ENCODE measurements at regions not wholly inside any gene's neighbourhood (a gene's known extent, or its start where the extent isn't known, plus 50 kb on each side); places are given as distances from the start of the nearest gene placed in this dataset.

DNA sequence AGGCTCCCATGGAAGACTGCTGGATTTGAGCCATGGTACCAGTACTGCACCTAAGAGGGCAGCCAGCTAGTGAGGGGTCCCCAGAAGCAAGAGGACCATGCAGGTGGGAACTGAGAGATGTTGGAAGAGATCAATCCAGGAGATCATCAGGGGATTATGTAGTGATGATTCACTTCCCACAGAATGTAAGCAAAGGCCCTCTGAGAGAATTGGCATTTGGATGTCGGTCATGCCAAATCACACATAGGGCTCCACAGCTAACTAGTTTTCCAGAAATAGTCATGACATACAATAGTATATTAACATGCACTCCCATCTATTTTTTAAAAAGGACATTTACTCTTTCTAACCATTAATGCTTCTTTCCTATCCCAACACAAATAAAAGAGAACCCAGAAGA lies 112.5 kb downstream of the RASGEF1B start:
- H2AFZ ChIP-seq (replicated peaks; ENCODE audit: low read length, poor library complexity), result peak overlapping the region; percentile 78
- peak overlapping the region; percentile 89 for H2AK5ac ChIP-seq (ENCODE audit: low read depth, low read length)
- peak overlapping the region; percentile 98 for H3K4ac ChIP-seq (ENCODE audit: low read depth, low read length)
- H3K4me3 ChIP-seq (ENCODE audit: insufficient read depth, low read depth, low read length), result no peak overlapping the region
- dilution Hi-C loops (cut with HindIII; ENCODE audit: low sequenced_read_pairs, unreplicated experiment), result no loop called here
- ATAC-seq (ENCODE audit: low read depth) (peak; percentile 68), DNase-seq (peak; percentile 70)
- peak overlapping the region; percentile 98 for H3K23ac ChIP-seq (ENCODE audit: low read depth, low read length)
- in situ Hi-C loops (cut with MboI; ENCODE audit: low sequenced_read_pairs), result loop anchor here (10.0 kb wide), 1 partner anchor 984 kb away; no protein-coding TSS in a partner anchor
- H4K20me1 ChIP-seq (ENCODE audit: insufficient read depth, low read length), result no peaks in the 10 kb centered on the region
- H3K27ac ChIP-seq (ENCODE audit: insufficient read depth, low read length), result peak overlapping the region; percentile 46
- peak overlapping the region; percentile 57 for H2BK5ac ChIP-seq (ENCODE audit: low read depth, low read length, poor library complexity, severe bottlenecking)
- H4K5ac ChIP-seq (ENCODE audit: low read depth, low read length), result peak overlapping the region; percentile 91; the same call in 1 of the 2 replicates
- peak overlapping the region; percentile 99 for H2BK120ac ChIP-seq (ENCODE audit: low read depth, low read length)
- H3K14ac ChIP-seq (replicated peaks; ENCODE audit: low read depth, low read length), result peak overlapping the region; percentile 98
- H2BK15ac ChIP-seq (ENCODE audit: low read depth, low read length), result peak overlapping the region; percentile 95; the same call in 2 of the 3 replicates
- H3K4me1 ChIP-seq (ENCODE audit: control insufficient read depth, insufficient read depth, low read length), result peaks cover 5% of the 10 kb centered on the region
- CTCF ChIA-PET, result interaction anchor here (0.5 to 1.9 kb wide), 2 partner anchors 274 to 289 kb away, joined by 3 to 6 read pairs; no protein-coding TSS in a partner anchor
- peaks cover 3% of the 10 kb centered on the region; the same call in 1 of the 2 replicates for H3K9me1 ChIP-seq (ENCODE audit: insufficient read depth, low read length)
- no peaks in the 10 kb centered on the region for H3K36me3 ChIP-seq (ENCODE audit: control insufficient read depth, insufficient read depth, low read length)
- H3K79me1 ChIP-seq (ENCODE audit: low read depth in 1 of 2, low read length in 2 of 2), result no peaks in the 10 kb centered on the region
- intact Hi-C loops (cut with micrococcal nuclease), result no loop called here
- H3K4me2 ChIP-seq (ENCODE audit: low read depth, low read length), result no peak overlapping the region
- peak overlapping the region; percentile 93 for H3K18ac ChIP-seq (ENCODE audit: low read depth, low read length)
- no peak overlapping the region; the same call in 1 of the 2 replicates for H3K56ac ChIP-seq (ENCODE audit: extremely low read depth, insufficient read depth, low read length)
- H3K9ac ChIP-seq (ENCODE audit: low read depth, low read length), result no peak overlapping the region
- H4K91ac ChIP-seq (ENCODE audit: insufficient read depth, low read depth, low read length), result peak overlapping the region; percentile 80; the same call in 1 of the 2 replicates
- no TSS peak for BruUV-seq (replicated peaks)
- WGBS, 2 experiments (ENCODE audit: extremely low coverage in 2 of 2, insufficient read length in 1 of 2), result no CpG with 5 or more reads among the region's 1 CpG
- POLR2A ChIA-PET (ENCODE audit: unreplicated experiment), result no interaction called here
- peak overlapping the region; percentile 51 to 91 for H4K8ac ChIP-seq (ENCODE audit: low read depth in 2 of 2, low read length in 2 of 2)
- peak overlapping the region; percentile 20 for H2AK9ac ChIP-seq (replicated peaks; ENCODE audit: low read depth, low read length, poor library complexity)
- H2BK20ac ChIP-seq (ENCODE audit: low read depth, low read length), result peak overlapping the region; percentile 98
- no peaks in the 10 kb centered on the region for H3K27me3 ChIP-seq (ENCODE audit: control insufficient read depth, insufficient read depth, low read length)
- H3K9me3 ChIP-seq (ENCODE audit: control insufficient read depth, insufficient read depth, low read length), result no peaks in the 10 kb centered on the region
- TF ChIP-seq, protein P1, sequence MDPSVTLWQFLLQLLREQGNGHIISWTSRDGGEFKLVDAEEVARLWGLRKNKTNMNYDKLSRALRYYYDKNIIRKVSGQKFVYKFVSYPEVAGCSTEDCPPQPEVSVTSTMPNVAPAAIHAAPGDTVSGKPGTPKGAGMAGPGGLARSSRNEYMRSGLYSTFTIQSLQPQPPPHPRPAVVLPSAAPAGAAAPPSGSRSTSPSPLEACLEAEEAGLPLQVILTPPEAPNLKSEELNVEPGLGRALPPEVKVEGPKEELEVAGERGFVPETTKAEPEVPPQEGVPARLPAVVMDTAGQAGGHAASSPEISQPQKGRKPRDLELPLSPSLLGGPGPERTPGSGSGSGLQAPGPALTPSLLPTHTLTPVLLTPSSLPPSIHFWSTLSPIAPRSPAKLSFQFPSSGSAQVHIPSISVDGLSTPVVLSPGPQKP (IDR thresholded peaks at IDR 0.05; ENCODE audit: borderline replicate concordance, low read depth, low read length), result no peak
- TF ChIP-seq SMC3 (IDR thresholded peaks at IDR 0.05; ENCODE audit: low read depth, low read length) (no peak), RAD21 (IDR thresholded peaks at IDR 0.05; ENCODE audit: low read length) (no peak), MAFK (IDR thresholded peaks at IDR 0.05; ENCODE audit: low read depth, low read length) (no peak), RCOR1 (IDR thresholded peaks at IDR 0.05; ENCODE audit: insufficient replicate concordance, low read length) (no peak), FOS (IDR thresholded peaks at IDR 0.05; ENCODE audit: low read depth, low read length) (no peak), NFE2L2 (IDR thresholded peaks at IDR 0.05; ENCODE audit: low read depth, low read length) (no peak), MXI1 (IDR thresholded peaks at IDR 0.05; ENCODE audit: borderline replicate concordance, low read depth, low read length) (no peak), CEBPB (IDR thresholded peaks at IDR 0.05; ENCODE audit: low read depth, low read length) (no peak)
- TF ChIP-seq, protein P2, sequence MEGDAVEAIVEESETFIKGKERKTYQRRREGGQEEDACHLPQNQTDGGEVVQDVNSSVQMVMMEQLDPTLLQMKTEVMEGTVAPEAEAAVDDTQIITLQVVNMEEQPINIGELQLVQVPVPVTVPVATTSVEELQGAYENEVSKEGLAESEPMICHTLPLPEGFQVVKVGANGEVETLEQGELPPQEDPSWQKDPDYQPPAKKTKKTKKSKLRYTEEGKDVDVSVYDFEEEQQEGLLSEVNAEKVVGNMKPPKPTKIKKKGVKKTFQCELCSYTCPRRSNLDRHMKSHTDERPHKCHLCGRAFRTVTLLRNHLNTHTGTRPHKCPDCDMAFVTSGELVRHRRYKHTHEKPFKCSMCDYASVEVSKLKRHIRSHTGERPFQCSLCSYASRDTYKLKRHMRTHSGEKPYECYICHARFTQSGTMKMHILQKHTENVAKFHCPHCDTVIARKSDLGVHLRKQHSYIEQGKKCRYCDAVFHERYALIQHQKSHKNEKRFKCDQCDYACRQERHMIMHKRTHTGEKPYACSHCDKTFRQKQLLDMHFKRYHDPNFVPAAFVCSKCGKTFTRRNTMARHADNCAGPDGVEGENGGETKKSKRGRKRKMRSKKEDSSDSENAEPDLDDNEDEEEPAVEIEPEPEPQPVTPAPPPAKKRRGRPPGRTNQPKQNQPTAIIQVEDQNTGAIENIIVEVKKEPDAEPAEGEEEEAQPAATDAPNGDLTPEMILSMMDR (conservative IDR thresholded peaks at IDR 0.05; ENCODE audit: low read depth, low read length), result no peak
- TF ChIP-seq, protein P3, sequence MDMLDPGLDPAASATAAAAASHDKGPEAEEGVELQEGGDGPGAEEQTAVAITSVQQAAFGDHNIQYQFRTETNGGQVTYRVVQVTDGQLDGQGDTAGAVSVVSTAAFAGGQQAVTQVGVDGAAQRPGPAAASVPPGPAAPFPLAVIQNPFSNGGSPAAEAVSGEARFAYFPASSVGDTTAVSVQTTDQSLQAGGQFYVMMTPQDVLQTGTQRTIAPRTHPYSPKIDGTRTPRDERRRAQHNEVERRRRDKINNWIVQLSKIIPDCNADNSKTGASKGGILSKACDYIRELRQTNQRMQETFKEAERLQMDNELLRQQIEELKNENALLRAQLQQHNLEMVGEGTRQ (IDR thresholded peaks at IDR 0.05; ENCODE audit: low read depth, low read length), result no peak
